ENCODE measurements at regions not wholly inside any gene's neighbourhood (a gene's known extent, or its start where the extent isn't known, plus 50 kb on each side); places are given as distances from the start of the nearest gene placed in this dataset.

- Mint-ChIP-seq H3K27me3 (ENCODE audit: low read depth in 3 of 3) (peaks cover 0 to 8% (median 5%) of the 10 kb centered on the region in 3 donors), H3K4me1 (peaks cover 15% of the 10 kb centered on the region), H3K4me3 (no peak overlapping the region), H3K9me3 (peaks cover 0 to 3% (median 0%) of the 10 kb centered on the region in 7 donors), H3K27ac (no peak overlapping the region), H3K36me3 (no peaks in the 10 kb centered on the region)
- Histone ChIP-seq H3K79me2 (ENCODE audit: insufficient read depth, low read length) (no peaks in the 10 kb centered on the region), H3K27ac (ENCODE audit: low read depth in 1 of 2, low read length in 2 of 2) (no peak overlapping the region), H3K36me3 (replicated peaks in 1 of 2; ENCODE audit: control insufficient read depth in 1 of 2, insufficient read depth in 2 of 2, low read length in 2 of 2) (no peaks in the 10 kb centered on the region), H3K4me2 (replicated peaks; ENCODE audit: extremely low read depth, low read length, poor library complexity, severe bottlenecking) (no peak overlapping the region), H3K4me3 (replicated peaks in 1 of 3; ENCODE audit: low read depth in 2 of 3, low read length in 3 of 3) (no peak overlapping the region), H3K27me3 (ENCODE audit: control insufficient read depth in 2 of 2, insufficient read depth in 2 of 2, low read length in 2 of 2) (no peaks in the 10 kb centered on the region), H4K20me1 (ENCODE audit: insufficient read depth, low read length) (no peaks in the 10 kb centered on the region), H3K9ac (ENCODE audit: insufficient read depth, low read length, poor library complexity, severe bottlenecking) (no peak overlapping the region), H3K4me1 (ENCODE audit: control insufficient read depth in 1 of 2, insufficient read depth in 2 of 2, low read length in 2 of 2) (peaks cover 13 to 20% of the 10 kb centered on the region in 2 donors), H3K9me3 (replicated peaks in 1 of 2; ENCODE audit: control insufficient read depth in 1 of 2, insufficient read depth in 1 of 2, low read length in 2 of 2) (no peaks in the 10 kb centered on the region), H2AFZ (ENCODE audit: insufficient read depth, low read depth, low read length, poor library complexity, severe bottlenecking) (no peak overlapping the region)
- TF ChIP-seq CTCF (IDR thresholded peaks at IDR 0.05) = no peak
- WGBS (ENCODE audit: insufficient coverage) = 97% methylated on average over 5 of the region's 8 CpGs
- DNase-seq = no peak
- intact Hi-C loops (cut with micrococcal nuclease) = no loop called here
Observed at GRCh38 chr2:234409590-234409989, 87.3 kb downstream of the ARL4C start.

DNA sequence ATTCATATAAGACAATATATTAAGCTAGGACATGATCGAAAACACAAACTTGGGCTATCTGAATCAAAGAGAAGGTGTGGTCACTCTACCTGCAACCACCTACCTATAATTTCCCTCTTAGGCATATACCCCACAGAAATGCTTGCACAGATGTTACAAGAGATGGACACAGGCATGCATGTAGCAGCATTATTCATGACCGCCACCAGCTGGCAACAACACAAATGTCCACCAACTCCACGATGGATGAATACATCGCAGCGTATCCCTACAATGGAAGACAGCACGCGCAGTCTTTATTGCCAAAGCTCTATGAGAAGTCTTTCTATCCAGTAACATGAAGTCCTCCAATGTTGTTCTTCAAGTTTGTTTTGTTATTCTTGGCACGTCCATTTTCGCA lies 90.8 kb downstream of the ARL4C start:
- H3K36me3 ChIP-seq (replicated peaks in 1 of 2; ENCODE audit: control insufficient read depth in 1 of 2, insufficient read depth in 2 of 2, low read length in 2 of 2) = no peaks in the 10 kb centered on the region
- H3K27ac Mint-ChIP-seq = no peak overlapping the region
- WGBS (ENCODE audit: insufficient coverage) = 98% methylated on average over 6 of the region's 9 CpGs
- intact Hi-C loops (cut with micrococcal nuclease) = no loop called here
- H3K36me3 Mint-ChIP-seq = no peaks in the 10 kb centered on the region
- peaks cover 0 to 3% (median 0%) of the 10 kb centered on the region in 7 donors for H3K9me3 Mint-ChIP-seq
- H3K9ac ChIP-seq (ENCODE audit: insufficient read depth, low read length, poor library complexity, severe bottlenecking) = no peak overlapping the region
- no peak for DNase-seq
- no peaks in the 10 kb centered on the region for H3K27me3 ChIP-seq (ENCODE audit: control insufficient read depth in 2 of 2, insufficient read depth in 2 of 2, low read length in 2 of 2)
- H3K27ac ChIP-seq (ENCODE audit: low read depth in 1 of 2, low read length in 2 of 2) = no peak overlapping the region
- H3K4me1 Mint-ChIP-seq = peaks cover 12% of the 10 kb centered on the region
- no peaks in the 10 kb centered on the region for H3K79me2 ChIP-seq (ENCODE audit: insufficient read depth, low read length)
- H2AFZ ChIP-seq (ENCODE audit: insufficient read depth, low read depth, low read length, poor library complexity, severe bottlenecking) = no peak overlapping the region
- no peaks in the 10 kb centered on the region for H4K20me1 ChIP-seq (ENCODE audit: insufficient read depth, low read length)
- H3K4me1 ChIP-seq (ENCODE audit: control insufficient read depth in 1 of 2, insufficient read depth in 2 of 2, low read length in 2 of 2) = peaks cover 10 to 13% of the 10 kb centered on the region in 2 donors
- H3K9me3 ChIP-seq (replicated peaks in 1 of 2; ENCODE audit: control insufficient read depth in 1 of 2, insufficient read depth in 1 of 2, low read length in 2 of 2) = no peaks in the 10 kb centered on the region
- H3K4me3 ChIP-seq (replicated peaks in 1 of 3; ENCODE audit: low read depth in 2 of 3, low read length in 3 of 3) = no peak overlapping the region
- no peak overlapping the region for H3K4me3 Mint-ChIP-seq
- H3K4me2 ChIP-seq (replicated peaks; ENCODE audit: extremely low read depth, low read length, poor library complexity, severe bottlenecking) = no peak overlapping the region
- no peak for TF ChIP-seq CTCF (IDR thresholded peaks at IDR 0.05)
- H3K27me3 Mint-ChIP-seq (ENCODE audit: low read depth in 3 of 3) = peaks cover 7 to 15% (median 12%) of the 10 kb centered on the region in 3 donors
